Heart right ventricle (tissue), 16 donors: ENCODE measurements at regions not wholly inside any gene's neighbourhood (a gene's known extent, or its start where the extent isn't known, plus 50 kb on each side); places are given as distances from the start of the nearest gene placed in this dataset.
A peak's percentile ranks its signal among the peaks of the same experiment; 100 is the strongest.

Experiments used
- ATAC-seq, 8 donors: fragments of 200-7000 bp; cut with Tn5 transposase; one replicate each; pipeline ENCODE4 v1.9.1; 2020; ENCODE audit warnings: mild to moderate bottlenecking in 8 of 8, moderate library complexity in 8 of 8, moderate number of reproducible peaks in 1 of 8
- DNase-seq, 2 donors: peaks; one replicate each; pipeline ENCODE4 v3.0.0-alpha.2; 2020
- H3K27ac ChIP-seq, 10 donors: fragments of 200-600 bp; sonication (generic) in 2 of 10; one replicate each; pipeline versions ENCODE4 v1.5.0 to v1.8.0; 2020 to 2022; ENCODE audit warnings: mild to moderate bottlenecking in 3 of 10
- H3K27me3 ChIP-seq, 7 donors: fragments of 200-600 bp; one replicate each; pipeline ENCODE4 v1.8.0; 2021 to 2022; ENCODE audit warnings: mild to moderate bottlenecking in 2 of 7
- H3K36me3 ChIP-seq, 9 donors: fragments of 200-600 bp; sonication (generic) in 1 of 9; one replicate each; pipeline versions ENCODE4 v1.5.0 to v1.8.0; 2020 to 2022; ENCODE audit warnings: mild to moderate bottlenecking in 2 of 9
- H3K4me1 ChIP-seq, 9 donors: fragments of 200-600 bp; sonication (generic) in 1 of 9; one replicate each; pipeline versions ENCODE4 v1.5.0 to v1.8.0; 2020 to 2022; ENCODE audit warnings: mild to moderate bottlenecking in 4 of 9
- H3K4me3 ChIP-seq, 10 donors: fragments of 200-600 bp; sonication (generic) in 2 of 10; one replicate each; pipeline versions ENCODE4 v1.5.0 to v1.8.0; 2020 to 2022; ENCODE audit warnings: mild to moderate bottlenecking in 7 of 10, moderate library complexity in 2 of 10
- H3K9me3 ChIP-seq, 11 donors: fragments of 200-600 bp in 10 of 11; sonication (generic) in 2 of 11; one replicate each; pipeline versions ENCODE4 v1.5.0 to v1.8.0; 2013 to 2022; ENCODE audit warnings: mild to moderate bottlenecking in 2 of 11, control low read depth in 1 of 11, moderate library complexity in 1 of 11
- WGBS, 2 donors: extraction: QIAGEN DNeasy Blood & Tissue Kit; methylation state at CpG; one replicate each; pipeline ENCODE4 v1.1.7; 2013; ENCODE audit warnings: inconsistent platforms in 1 of 2; 5-methylcytosine and 5-hydroxymethylcytosine counted together
- intact Hi-C, 10 donors: fragments of 100-400 bp; cut with DNase I; formaldehyde crosslinking; loops; one replicate each; pipeline versions ENCODE4 v1.11.1 to v1.14.2; 2022
- TF ChIP-seq, protein P1 (sequence below), 9 donors: fragments of 200-600 bp; sonication (generic) in 2 of 9; IDR thresholded peaks; one replicate each; pipeline versions ENCODE4 v1.5.0 to v1.8.0; 2021 to 2022; ENCODE audit warnings: antibody characterized with exemption in 9 of 9, mild to moderate bottlenecking in 5 of 9, moderate library complexity in 1 of 9
- donor health status: Arrhythmogenic right ventricular cardiomyopathy.
- donor health status: ischemic (EF 13 %, LVEDD 7.1; RV severe dilation, severe dysfunction).
- donor health status: healthy with polysubstance abuse.
- donor health status: DM: no; HTN: yes; CAD: no.
- donor health status: DM: no; HTN: no; CAD: no.
- donor health status: ischemic (EF 25% LVEDD 6.9; RV normal size, moderate dysfunction).
- donor health status: ischemic (EF 25% LVEDD 5.7; RV mildly dilated, moderate dysfunction).
- donor health status: healthy.
- donor health status: DM: yes; HTN: yes; CAD: no.
- donor health status: Ischemic cardiomyopathy.
- donor health status: ischemic (EF 35%, LVEDD 5.7; RV mildly dilated, moderate dysfunction).
- donor health status: nonischemic (EF 11% LVEDD 7.7; RV severe dilation, severe dysfunction).
- donor health status: DM: yes; HTN: yes; CAD: no.
- donor health status: PGD.
- donor health status: ischemic (EF 29% LVEDD 5.4; RV normal size, mild dysfunction).
- donor health status: nonischemic (EF 23%, LVEDD 6.1; RV moderate dilation, normal function).

DNA sequence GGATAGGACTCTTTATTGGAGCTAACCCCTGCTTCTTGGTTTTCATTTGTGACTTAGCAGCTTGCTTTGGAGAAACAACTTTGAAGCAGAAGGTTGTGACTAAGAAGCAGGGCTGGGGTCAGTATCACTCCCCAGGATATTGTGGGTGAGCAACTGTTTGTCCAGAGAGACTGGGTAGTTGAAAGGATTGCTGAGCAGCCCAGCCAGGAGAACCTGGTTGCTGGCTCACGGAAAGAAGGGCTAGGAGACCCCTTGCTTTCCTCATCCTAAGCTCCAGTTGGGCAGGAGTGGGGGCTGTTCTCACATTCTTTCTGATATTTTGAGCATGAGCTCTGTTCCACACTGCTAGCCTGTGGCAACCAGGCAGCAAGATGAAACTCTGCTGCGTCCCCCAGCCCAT is 151.2 kb downstream of the CBLN1 start:
- ATAC-seq (peak in 2 of 8 donors; percentile 21 to 23), DNase-seq (no peak)
- peaks cover 0 to 15% (median 0%) of the 10 kb centered on the region in 9 donors for H3K4me1 ChIP-seq
- no peaks in the 10 kb centered on the region for H3K36me3 ChIP-seq
- no peaks in the 10 kb centered on the region for H3K27me3 ChIP-seq
- peak overlapping the region in 3 of 10 donors; percentile 4 to 31 (median 16) for H3K27ac ChIP-seq
- H3K4me3 ChIP-seq: no peak overlapping the region
- 70 to 81% methylated on average over 2 of the region's 2 CpGs for WGBS, 2 donors
- intact Hi-C loops: no loop called here
- TF ChIP-seq, protein P1, sequence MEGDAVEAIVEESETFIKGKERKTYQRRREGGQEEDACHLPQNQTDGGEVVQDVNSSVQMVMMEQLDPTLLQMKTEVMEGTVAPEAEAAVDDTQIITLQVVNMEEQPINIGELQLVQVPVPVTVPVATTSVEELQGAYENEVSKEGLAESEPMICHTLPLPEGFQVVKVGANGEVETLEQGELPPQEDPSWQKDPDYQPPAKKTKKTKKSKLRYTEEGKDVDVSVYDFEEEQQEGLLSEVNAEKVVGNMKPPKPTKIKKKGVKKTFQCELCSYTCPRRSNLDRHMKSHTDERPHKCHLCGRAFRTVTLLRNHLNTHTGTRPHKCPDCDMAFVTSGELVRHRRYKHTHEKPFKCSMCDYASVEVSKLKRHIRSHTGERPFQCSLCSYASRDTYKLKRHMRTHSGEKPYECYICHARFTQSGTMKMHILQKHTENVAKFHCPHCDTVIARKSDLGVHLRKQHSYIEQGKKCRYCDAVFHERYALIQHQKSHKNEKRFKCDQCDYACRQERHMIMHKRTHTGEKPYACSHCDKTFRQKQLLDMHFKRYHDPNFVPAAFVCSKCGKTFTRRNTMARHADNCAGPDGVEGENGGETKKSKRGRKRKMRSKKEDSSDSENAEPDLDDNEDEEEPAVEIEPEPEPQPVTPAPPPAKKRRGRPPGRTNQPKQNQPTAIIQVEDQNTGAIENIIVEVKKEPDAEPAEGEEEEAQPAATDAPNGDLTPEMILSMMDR (IDR thresholded peaks at IDR 0.05): no peak
- H3K9me3 ChIP-seq: peaks cover 0 to 9% (median 0%) of the 10 kb centered on the region in 11 donors

DNA sequence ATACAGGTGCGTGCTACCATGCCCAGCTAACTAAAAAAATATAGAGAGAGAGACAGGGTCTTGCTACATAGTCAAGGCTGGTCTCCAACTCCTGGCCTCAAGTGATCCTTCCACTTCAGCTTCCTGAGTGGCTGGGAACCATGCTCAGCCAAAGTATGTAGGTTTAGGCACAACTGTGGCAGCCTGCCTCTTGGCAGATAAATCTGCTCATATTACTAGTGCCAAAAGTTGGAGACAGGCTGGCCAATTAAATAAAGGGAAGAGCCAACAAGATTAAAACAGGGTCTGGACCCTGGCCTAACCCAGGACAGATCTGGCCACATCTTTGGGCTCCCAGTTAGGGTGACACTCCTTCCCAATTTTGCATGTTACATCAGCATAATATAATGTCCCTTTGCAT is 151.7 kb downstream of the CBLN1 start:
- no peaks in the 10 kb centered on the region for H3K36me3 ChIP-seq
- WGBS, 2 donors: 37 to 42% methylated on average over 1 of the region's 1 CpG
- DNase-seq (peak in 1 of 2 donors; percentile 21), ATAC-seq (peak; percentile 33 to 93 (median 74))
- H3K27me3 ChIP-seq: no peaks in the 10 kb centered on the region
- TF ChIP-seq, protein P1 (IDR thresholded peaks at IDR 0.05): no peak
- no peak overlapping the region for H3K4me3 ChIP-seq
- peak overlapping the region in 1 of 10 donors; percentile 31 for H3K27ac ChIP-seq
- peaks cover 0 to 9% (median 0%) of the 10 kb centered on the region in 11 donors for H3K9me3 ChIP-seq
- intact Hi-C loops: no loop called here
- H3K4me1 ChIP-seq: peaks cover 0 to 15% (median 0%) of the 10 kb centered on the region in 9 donors

DNA sequence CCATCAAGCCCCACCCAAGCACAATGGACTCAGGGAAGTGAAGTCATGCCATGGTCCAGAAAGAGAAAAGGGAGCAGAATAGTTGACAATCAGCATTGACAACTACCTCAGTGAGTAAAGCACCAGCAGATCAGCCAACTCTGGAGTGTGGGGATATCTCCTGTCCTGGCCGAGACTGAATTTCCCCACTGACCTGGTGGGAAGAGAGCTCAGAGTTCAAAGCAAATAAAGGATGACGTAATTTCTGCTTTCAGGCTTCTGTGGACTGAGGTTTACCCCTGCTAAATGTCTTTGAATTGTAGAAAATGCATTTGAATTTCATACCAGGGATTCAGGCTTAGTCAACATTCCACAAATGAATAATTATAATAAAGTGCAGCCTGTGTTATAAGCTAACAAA is 152.9 kb downstream of the CBLN1 start:
- DNase-seq (no peak), ATAC-seq (no peak)
- TF ChIP-seq, protein P1 (IDR thresholded peaks at IDR 0.05): no peak
- H3K4me1 ChIP-seq: peaks cover 0 to 15% (median 0%) of the 10 kb centered on the region in 9 donors
- intact Hi-C loops: no loop called here
- no peak overlapping the region for H3K27ac ChIP-seq
- H3K27me3 ChIP-seq: no peaks in the 10 kb centered on the region
- no peak overlapping the region for H3K4me3 ChIP-seq
- 51 to 54% methylated on average over 2 of the region's 2 CpGs for WGBS, 2 donors
- H3K9me3 ChIP-seq: peaks cover 0 to under 1% (median 0%) of the 10 kb centered on the region in 11 donors
- H3K36me3 ChIP-seq: no peaks in the 10 kb centered on the region

DNA sequence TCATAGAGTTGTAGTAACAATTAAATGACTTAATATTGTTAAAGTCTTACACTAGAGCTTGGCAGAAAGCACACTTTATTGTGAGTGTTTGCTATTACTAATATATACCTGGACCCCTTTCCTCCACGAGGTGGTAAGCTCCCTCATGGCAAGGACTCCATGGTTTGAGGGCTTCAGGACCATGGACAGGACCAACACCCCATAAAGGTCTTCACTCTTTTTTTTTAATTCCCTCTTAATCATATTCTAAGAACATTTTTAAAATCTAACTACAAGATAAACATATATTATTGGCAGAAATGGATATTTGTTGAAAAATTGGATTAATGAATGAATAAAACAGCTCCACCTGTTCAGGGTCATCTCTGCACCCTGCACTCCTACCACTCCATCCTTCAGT is 154.5 kb downstream of the CBLN1 start:
- no peak overlapping the region for H3K4me3 ChIP-seq
- no peaks in the 10 kb centered on the region for H3K36me3 ChIP-seq
- TF ChIP-seq, protein P1 (IDR thresholded peaks at IDR 0.05): no peak
- H3K27ac ChIP-seq: no peak overlapping the region
- intact Hi-C loops: no loop called here
- WGBS, 2 donors: 35 to 37% methylated on average over 1 of the region's 1 CpG
- no peaks in the 10 kb centered on the region for H3K9me3 ChIP-seq
- no peaks in the 10 kb centered on the region for H3K27me3 ChIP-seq
- ATAC-seq: no peak
- H3K4me1 ChIP-seq: peaks cover 0 to 15% (median 0%) of the 10 kb centered on the region in 9 donors
- DNase-seq: no peak
